HG02610 (cell line): ENCODE measurements at regions not wholly inside any gene's neighbourhood (a gene's known extent, or its start where the extent isn't known, plus 50 kb on each side); places are given as distances from the start of the nearest gene placed in this dataset.

Experiments
- ATAC-seq: cut with Tn5 transposase; IDR thresholded peaks from one replicate; pipeline ENCODE4 v1.9.1; 2021; ENCODE audit warnings: mild to moderate bottlenecking, moderate library complexity; ENCODE audit not compliant: unreplicated experiment

- ATAC-seq: no peak
Observed at GRCh38 chr5:73295447-73295846, 122.5 kb downstream of the TMEM174 start.

GRCh38 chr5:73292816-73293459 is 119.9 kb downstream of the TMEM174 start:
- no peak for ATAC-seq

DNA sequence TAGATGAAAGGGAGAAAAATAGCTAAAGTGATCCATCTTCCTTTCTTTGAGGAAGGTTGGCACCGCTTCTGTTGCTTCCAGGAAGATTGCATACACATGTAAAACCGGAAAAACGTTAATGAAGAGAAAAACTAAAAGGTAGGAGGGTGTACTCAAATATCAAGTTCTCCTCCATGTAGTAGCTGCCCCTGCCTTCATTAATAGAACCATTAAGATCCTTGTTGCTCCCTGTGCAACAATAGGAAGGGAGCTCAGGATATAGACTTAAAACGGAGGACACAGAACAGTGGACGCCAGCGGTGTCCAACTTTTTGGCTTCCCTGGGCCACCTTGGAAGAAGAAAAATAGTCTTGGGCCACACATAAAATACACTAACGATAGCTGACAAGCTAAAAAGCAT is 118.9 kb downstream of the TMEM174 start:
- ATAC-seq: no peak

DNA sequence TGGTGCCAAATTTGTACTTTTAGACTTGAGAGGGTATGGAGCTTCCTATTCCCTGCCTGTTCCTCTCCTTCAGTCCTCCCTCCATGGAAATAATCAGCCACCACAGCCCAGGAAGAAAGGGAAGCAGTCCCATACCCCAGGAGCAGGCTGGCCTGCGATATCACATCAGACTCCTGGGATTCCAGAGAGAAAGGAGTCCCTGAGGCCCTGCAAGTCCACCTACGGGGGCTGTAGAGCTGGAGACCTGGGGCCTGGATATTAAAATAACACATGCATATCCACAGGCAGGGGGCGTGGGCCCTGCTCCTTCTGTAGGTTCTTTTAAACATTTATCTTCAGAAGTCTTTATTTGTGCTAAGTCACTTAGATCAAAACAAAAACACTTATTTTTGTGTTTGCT is 117.2 kb downstream of the TMEM174 start:
- ATAC-seq: no peak

DNA sequence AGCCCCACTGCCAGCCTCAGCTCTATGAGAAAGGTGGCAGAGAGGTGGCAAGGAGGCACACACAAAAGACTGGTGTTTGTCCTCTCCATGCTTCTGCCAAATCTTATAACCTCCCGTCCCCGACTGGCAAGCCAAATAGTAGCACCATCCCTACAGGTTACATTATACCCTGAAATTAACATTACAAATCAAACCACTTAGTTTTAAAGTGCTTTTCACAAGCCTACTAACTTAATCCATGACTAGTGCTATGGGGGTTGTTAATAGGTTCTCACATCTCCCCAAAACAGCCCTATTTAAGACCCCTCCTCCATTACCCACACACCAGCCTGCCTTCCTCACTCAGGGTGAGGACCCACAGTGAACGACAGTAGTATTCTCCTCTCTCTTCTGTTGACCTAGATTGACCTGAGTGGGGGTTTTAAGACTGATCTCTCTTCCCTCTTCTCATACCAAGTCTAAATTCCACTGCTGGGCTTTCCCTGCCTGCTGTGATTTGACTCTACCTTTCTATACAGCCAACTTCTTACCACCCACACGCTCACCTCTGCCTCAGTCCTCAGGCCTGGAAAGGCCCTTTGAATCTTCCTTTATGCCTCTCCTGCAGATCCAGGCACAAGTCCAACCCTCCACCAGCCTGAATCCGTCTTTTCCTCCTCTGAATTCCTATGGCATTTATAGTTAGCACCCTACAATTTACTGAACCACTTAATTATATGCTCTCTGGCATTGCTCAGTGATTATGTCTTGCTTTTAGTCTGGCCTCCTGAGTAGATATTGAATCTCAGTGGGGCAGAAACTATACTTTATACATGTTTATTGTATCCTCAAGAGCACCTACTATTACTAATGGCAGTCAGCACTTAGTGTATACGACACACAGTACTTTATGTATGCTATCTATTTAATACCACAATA is 116.1 kb downstream of the TMEM174 start:
- no peak for ATAC-seq

- no peak for ATAC-seq
Observed at GRCh38 chr5:73286896-73287295, 113.9 kb downstream of the TMEM174 start.

- ATAC-seq: no peak
Observed at GRCh38 chr5:73284985-73285384, 112.0 kb downstream of the TMEM174 start.

- no peak for ATAC-seq
Observed at GRCh38 chr5:73284220-73284795, 111.3 kb downstream of the TMEM174 start.

DNA sequence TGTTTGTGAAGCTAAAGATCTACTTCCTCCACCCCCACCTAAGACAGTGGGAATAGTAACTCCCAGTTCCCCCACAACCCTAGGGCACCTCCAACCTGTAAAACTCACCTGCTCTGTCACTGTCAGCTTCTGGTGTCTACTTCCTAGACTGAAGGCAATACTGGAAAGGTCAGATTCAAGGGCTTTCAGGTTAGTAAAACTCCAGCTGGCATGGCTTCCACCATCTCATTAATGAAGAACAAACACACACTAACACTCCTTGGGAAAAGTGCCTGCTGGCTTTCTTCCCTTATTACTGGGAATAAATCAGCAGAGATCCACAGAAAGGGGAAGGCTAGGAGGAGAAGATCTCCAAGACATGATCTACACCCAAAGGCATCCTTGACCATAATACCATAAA is 109.9 kb downstream of the TMEM174 start:
- no peak for ATAC-seq

DNA sequence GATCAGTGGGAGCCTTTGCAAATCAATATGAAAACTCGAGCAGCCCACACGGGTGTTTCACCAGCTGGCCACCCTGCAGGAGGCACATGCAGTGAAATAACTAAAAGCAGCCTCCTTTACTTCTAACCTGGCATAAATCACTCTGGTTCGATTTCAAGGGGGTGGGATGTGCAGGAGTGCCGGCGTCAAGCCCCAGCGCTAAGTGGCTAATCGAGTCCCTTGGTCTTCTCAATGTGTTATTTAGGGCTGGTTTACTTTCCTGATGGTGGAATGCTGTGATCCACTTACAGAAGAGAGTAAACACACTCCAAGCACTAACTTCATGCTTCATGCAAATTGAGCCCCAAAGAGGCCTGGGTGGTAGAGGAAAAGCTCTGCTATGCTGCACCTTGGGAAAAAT is 109.4 kb downstream of the TMEM174 start:
- no peak for ATAC-seq

DNA sequence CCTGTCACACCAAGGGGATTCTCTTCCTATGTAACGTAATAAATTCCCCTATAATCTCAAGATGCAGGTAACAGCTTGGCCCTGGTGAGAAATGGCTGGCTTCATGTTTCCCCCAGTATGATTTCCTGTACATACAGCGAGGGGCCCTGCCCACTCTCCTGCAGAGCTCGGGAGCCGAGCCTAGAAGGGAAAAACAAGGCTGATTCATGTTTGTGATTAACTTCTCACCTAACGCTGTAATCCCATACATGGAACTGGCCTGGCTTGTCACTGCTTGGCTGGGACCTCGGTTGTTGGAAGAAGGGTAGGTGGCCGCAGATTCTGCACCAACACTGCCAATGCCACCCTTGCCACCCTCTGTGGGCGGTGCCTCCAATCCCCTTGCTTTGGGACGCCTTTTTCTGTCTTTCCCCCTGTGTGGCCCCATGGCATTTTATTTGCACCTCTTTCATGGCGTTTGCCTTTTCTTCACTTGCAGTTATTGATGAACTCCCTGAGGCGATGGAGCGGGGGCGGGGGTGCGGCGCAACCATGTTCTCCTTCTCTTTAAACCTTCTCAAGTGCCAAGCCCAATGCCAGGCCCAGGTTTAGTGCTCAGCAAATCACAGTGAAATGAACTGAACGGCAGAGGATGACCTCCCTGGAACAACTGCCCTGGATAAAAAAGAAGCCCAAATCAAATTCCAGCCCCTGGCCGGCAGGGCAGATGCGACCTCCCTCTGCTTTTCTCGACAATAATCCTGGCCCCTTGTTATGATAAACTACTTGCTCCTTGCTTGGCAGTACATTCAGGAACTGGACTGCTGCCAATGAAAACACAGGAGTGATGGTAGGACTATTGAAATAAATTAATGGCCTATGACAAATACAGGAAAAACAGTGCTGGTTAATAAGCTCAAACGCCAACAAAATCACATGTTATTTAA is 108.1 kb downstream of the TMEM174 start:
- ATAC-seq: no peak

- no peak for ATAC-seq
Observed at GRCh38 chr5:73280386-73280785, 107.4 kb downstream of the TMEM174 start.

DNA sequence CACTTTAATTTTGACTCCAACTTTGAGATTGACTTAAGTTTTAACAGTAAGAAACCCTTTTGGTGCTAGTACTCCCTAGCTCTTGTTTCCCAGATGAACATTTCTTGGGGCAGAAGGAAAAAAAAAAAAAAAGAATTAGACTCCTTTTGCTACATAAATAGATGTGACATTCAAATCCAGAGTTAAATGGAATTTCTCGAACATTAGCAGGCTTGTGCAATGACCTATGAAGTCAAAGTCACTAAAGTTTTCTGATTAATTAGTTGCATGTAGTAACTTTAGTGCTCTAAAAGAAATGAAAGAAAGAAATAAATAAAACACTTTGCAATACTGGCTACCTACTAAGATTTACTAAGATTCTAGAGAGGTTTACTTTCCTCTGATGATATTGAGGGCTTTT is 106.8 kb downstream of the TMEM174 start:
- no peak for ATAC-seq

DNA sequence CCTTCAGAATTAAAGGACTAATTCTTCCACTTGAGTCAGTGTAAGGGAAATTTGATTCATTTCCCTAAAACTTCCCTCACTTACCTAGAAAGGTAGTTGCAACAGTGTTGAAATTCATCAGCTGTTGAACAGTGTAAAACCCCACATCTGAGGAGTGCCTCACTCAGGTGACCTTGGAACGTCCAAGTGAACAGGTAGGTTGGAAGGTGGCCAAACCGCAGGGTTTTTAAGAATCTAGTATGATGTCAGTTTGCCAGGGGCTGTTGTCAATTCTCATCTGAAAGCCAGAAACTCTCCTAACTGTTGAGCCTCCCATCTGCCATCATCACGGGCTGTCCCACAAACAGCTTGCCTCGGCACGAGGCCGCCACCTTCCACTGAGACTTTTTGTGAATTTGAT is 105.7 kb downstream of the TMEM174 start:
- no peak for ATAC-seq

- no peak for ATAC-seq
Observed at GRCh38 chr5:73274881-73275663, 102.1 kb downstream of the TMEM174 start.

- no peak for ATAC-seq
Observed at GRCh38 chr5:73274121-73274520, 101.1 kb downstream of the TMEM174 start.

GRCh38 chr5:73273379-73274050 is 100.5 kb downstream of the TMEM174 start:
- no peak for ATAC-seq

DNA sequence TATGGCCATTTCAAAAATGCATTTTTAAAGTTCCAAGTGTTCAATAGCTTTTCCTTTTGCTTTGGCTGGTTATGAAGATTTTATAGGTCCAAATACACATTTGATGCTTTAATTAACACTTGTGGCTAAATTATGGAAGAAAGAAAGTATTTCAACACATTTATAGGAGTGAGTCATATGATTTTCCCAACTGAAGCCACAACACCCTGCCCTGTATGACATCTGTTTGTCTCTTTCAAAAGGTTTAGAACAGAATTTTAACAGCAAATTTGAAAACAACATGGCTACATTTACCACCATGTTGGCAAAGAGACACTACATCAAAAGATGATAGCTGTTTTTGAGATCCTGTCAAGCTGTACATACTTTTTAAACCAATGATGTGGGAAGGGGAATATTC is 99.4 kb downstream of the TMEM174 start:
- ATAC-seq: no peak

GRCh38 chr5:73268826-73269225 is 95.8 kb downstream of the TMEM174 start:
- no peak for ATAC-seq
